SK-N-SH (cell line): ENCODE measurements at regions not wholly inside any gene's neighbourhood (a gene's known extent, or its start where the extent isn't known, plus 50 kb on each side); places are given as distances from the start of the nearest gene placed in this dataset.

ENCODE experiments used
- CTCF ChIP-seq: fragments of 200-600 bp; sonication (generic); IDR thresholded peaks from 2 replicates; pipeline ENCODE4 v1.6.1; 2017; ENCODE audit warnings: antibody characterized with exemption, mild to moderate bottlenecking, moderate library complexity
- JUND ChIP-seq: IDR thresholded peaks from 2 replicates; pipeline ENCODE4 v1.4.0; 2012
- POLR2AphosphoS5 ChIP-seq: IDR thresholded peaks from 2 replicates; pipeline ENCODE4 v1.6.1; 2012; ENCODE audit warnings: low read depth, low read length
- YY1 ChIP-seq: IDR thresholded peaks from 2 replicates; pipeline ENCODE4 v1.4.0; 2012; ENCODE audit warnings: low read depth, mild to moderate bottlenecking

DNA sequence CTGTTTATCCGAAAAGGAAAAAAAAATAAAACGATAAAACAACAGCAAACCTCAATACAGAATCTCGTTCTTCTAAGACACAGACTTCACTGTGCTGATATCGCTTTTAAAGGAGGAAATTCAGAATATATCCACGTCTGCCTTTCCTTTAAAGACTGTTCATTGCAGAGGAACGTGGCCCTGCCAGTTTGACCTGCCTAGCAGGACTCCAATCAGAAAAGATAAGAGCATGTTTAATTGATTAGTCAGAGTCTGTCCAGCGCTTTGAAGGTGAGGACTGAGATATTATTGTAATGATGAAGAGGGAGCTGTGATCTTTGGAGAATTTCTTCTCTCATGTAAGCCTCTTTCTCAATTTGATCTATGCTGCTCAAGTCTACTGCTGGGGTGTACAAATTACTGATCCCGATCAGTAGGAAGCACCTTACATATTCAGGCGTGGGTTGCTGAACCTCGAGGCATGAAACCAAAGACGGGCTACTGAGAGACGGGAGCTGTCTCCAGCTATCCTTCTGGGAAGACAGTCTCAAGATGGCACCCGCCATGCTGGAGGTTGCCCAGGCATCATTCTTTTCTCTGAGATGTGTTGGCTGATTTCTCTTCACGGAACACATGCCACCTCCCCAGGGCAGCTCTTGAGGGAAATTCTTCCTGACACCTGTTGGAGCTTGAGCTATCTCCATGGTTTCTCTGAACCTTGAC, 146.1 kb downstream of the SHOX start:
- TF ChIP-seq CTCF: no peak
- no peak for TF ChIP-seq POLR2AphosphoS5
- no peak for TF ChIP-seq YY1
- TF ChIP-seq JUND: no peak
